ENCODE measurements at regions not wholly inside any gene's neighbourhood (a gene's known extent, or its start where the extent isn't known, plus 50 kb on each side); places are given as distances from the start of the nearest gene placed in this dataset.

GRCh38 chr4:163048447-163048846, 118.2 kb downstream of the NAF1 start:
- H3K27me3 ChIP-seq = no peaks in the 10 kb centered on the region
- no peaks in the 10 kb centered on the region for H3K36me3 ChIP-seq
- no peak overlapping the region for H3K27ac ChIP-seq
- TF ChIP-seq, protein P1, sequence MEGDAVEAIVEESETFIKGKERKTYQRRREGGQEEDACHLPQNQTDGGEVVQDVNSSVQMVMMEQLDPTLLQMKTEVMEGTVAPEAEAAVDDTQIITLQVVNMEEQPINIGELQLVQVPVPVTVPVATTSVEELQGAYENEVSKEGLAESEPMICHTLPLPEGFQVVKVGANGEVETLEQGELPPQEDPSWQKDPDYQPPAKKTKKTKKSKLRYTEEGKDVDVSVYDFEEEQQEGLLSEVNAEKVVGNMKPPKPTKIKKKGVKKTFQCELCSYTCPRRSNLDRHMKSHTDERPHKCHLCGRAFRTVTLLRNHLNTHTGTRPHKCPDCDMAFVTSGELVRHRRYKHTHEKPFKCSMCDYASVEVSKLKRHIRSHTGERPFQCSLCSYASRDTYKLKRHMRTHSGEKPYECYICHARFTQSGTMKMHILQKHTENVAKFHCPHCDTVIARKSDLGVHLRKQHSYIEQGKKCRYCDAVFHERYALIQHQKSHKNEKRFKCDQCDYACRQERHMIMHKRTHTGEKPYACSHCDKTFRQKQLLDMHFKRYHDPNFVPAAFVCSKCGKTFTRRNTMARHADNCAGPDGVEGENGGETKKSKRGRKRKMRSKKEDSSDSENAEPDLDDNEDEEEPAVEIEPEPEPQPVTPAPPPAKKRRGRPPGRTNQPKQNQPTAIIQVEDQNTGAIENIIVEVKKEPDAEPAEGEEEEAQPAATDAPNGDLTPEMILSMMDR (IDR thresholded peaks at IDR 0.05) = no peak
- TF ChIP-seq POLR2A (IDR thresholded peaks at IDR 0.05) = no peak
- TF ChIP-seq EP300 (IDR thresholded peaks at IDR 0.05) = no peak
- DNase-seq = no peak
- intact Hi-C loops (cut with DNase I) = loop anchor here in 1 of 4 donors (5.0 kb wide), 1 partner anchor 1709 kb away; no protein-coding TSS in a partner anchor
- H3K9me3 ChIP-seq = no peaks in the 10 kb centered on the region
- 66 to 78% (median 73%) methylated on average over 3 of the region's 3 CpGs for WGBS, 3 donors
- no peaks in the 10 kb centered on the region for H3K4me1 ChIP-seq (ENCODE audit: insufficient read depth)
- no peak overlapping the region for H3K4me3 ChIP-seq

DNA sequence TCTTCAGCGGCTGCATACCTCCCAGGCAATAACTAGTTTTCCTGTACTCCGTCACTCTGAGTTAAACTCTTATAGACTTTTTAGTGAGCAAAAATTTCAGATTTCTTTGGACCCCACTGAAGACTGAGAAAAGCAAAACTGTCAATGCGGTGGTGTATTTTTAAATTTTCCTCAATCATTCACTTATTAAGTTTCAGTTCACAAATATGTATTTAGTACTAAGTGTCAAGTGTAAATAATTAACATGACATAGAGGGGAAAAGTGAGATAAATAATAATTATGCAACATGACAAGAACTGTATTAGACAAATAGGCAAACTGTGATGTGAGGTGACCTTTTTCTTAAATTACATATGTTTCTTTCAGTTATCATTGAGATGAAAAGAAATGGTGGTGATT, 124.4 kb downstream of the NAF1 start:
- Histone ChIP-seq H3K4me1 (ENCODE audit: insufficient read depth) (no peaks in the 10 kb centered on the region), H3K9me3 (no peaks in the 10 kb centered on the region), H3K4me3 (no peak overlapping the region), H3K36me3 (no peaks in the 10 kb centered on the region), H3K27ac (no peak overlapping the region), H3K27me3 (no peaks in the 10 kb centered on the region)
- DNase-seq = no peak
- WGBS, 3 donors = 92 to 95% (median 94%) methylated on average over 3 of the region's 3 CpGs
- intact Hi-C loops (cut with DNase I) = no loop called here
- TF ChIP-seq, protein P1 (IDR thresholded peaks at IDR 0.05) = no peak
- TF ChIP-seq POLR2A (IDR thresholded peaks at IDR 0.05) (no peak), EP300 (IDR thresholded peaks at IDR 0.05) (no peak)

GRCh38 chr4:163017135-163017534, 149.6 kb downstream of the NAF1 start:
- no peak for TF ChIP-seq EP300 (IDR thresholded peaks at IDR 0.05)
- H3K4me3 ChIP-seq = no peak overlapping the region
- H3K27ac ChIP-seq = no peak overlapping the region
- WGBS, 3 donors = 96 to 98% (median 96%) methylated on average over 1 of the region's 1 CpG
- no peaks in the 10 kb centered on the region for H3K27me3 ChIP-seq
- H3K9me3 ChIP-seq = no peaks in the 10 kb centered on the region
- intact Hi-C loops (cut with DNase I) = no loop called here
- H3K4me1 ChIP-seq (ENCODE audit: insufficient read depth) = no peaks in the 10 kb centered on the region
- H3K36me3 ChIP-seq = no peaks in the 10 kb centered on the region
- DNase-seq = no peak

- 22 to 27% (median 25%) methylated on average over 4 of the region's 4 CpGs for WGBS, 3 donors
- no peaks in the 10 kb centered on the region for H3K36me3 ChIP-seq
- H3K4me1 ChIP-seq (ENCODE audit: insufficient read depth) = no peaks in the 10 kb centered on the region
- DNase-seq = no peak
- intact Hi-C loops (cut with DNase I) = no loop called here
- no peak for TF ChIP-seq EP300 (IDR thresholded peaks at IDR 0.05)
- TF ChIP-seq, protein P1 (IDR thresholded peaks at IDR 0.05) = no peak
- no peak for TF ChIP-seq POLR2A (IDR thresholded peaks at IDR 0.05)
- no peaks in the 10 kb centered on the region for H3K9me3 ChIP-seq
- no peak overlapping the region for H3K4me3 ChIP-seq
- no peaks in the 10 kb centered on the region for H3K27me3 ChIP-seq
- no peak overlapping the region for H3K27ac ChIP-seq
These were observed 153.9 kb downstream of the NAF1 start for GRCh38 chr4:163012816-163013215.

DNA sequence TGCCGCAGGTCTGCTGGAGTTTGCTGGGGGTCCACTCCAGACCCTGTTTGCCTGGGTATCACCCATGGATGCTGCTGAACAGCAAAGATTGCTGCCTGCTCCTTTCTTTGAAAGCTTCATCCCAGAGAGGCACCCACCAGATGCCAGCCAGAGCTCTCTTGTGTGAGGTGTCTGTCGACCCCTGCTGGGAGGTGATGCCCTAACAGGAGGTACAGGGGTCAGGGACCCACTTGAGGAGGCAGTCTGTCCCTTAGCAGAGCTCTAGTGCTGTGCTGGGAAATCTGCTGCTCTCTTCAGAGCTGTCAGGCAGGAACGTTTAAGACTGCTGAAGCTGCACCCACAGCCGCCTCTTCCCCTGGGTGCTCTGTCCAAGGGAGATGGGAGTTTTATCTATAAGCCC, 162.7 kb downstream of the NAF1 start:
- Histone ChIP-seq H3K27me3 (no peaks in the 10 kb centered on the region), H3K27ac (no peak overlapping the region), H3K36me3 (no peaks in the 10 kb centered on the region), H3K9me3 (no peaks in the 10 kb centered on the region), H3K4me1 (ENCODE audit: insufficient read depth) (no peaks in the 10 kb centered on the region), H3K4me3 (no peak overlapping the region)
- WGBS, 3 donors = 57 to 82% (median 63%) methylated on average over 4 of the region's 4 CpGs
- intact Hi-C loops (cut with DNase I) = no loop called here
- TF ChIP-seq, protein P1 (IDR thresholded peaks at IDR 0.05) = no peak
- no peak for TF ChIP-seq POLR2A (IDR thresholded peaks at IDR 0.05)
- TF ChIP-seq EP300 (IDR thresholded peaks at IDR 0.05) = no peak
- DNase-seq = no peak
